ENCODE measurements at regions not wholly inside any gene's neighbourhood (a gene's known extent, or its start where the extent isn't known, plus 50 kb on each side); places are given as distances from the start of the nearest gene placed in this dataset.

GRCh38 chr1:83773059-83773458 is 225.9 kb downstream of the TTLL7 start:
- Histone ChIP-seq H3K4me3 (ENCODE audit: low read length) (no peak overlapping the region), H3K9me3 (ENCODE audit: control insufficient read depth, low read depth, low read length) (no peaks in the 10 kb centered on the region), H3K27me3 (ENCODE audit: control insufficient read depth, insufficient read depth, low read length) (no peaks in the 10 kb centered on the region), H3K36me3 (ENCODE audit: control insufficient read depth, insufficient read depth, low read length) (no peaks in the 10 kb centered on the region), H3K27ac (ENCODE audit: low read length) (no peak overlapping the region), H3K4me1 (ENCODE audit: control insufficient read depth, insufficient read depth, low read length) (no peaks in the 10 kb centered on the region)
- WGBS (ENCODE audit: insufficient coverage, low lambda C conversion rate): no CpG with 5 or more reads among the region's 4 CpGs
- DNase-seq: no peak

GRCh38 chr1:83770319-83770661 is 228.6 kb downstream of the TTLL7 start:
- no peak overlapping the region for H3K4me3 ChIP-seq (ENCODE audit: low read length)
- no peak for DNase-seq
- H3K36me3 ChIP-seq (ENCODE audit: control insufficient read depth, insufficient read depth, low read length): no peaks in the 10 kb centered on the region
- no peaks in the 10 kb centered on the region for H3K4me1 ChIP-seq (ENCODE audit: control insufficient read depth, insufficient read depth, low read length)
- H3K9me3 ChIP-seq (ENCODE audit: control insufficient read depth, low read depth, low read length): no peaks in the 10 kb centered on the region
- no peaks in the 10 kb centered on the region for H3K27me3 ChIP-seq (ENCODE audit: control insufficient read depth, insufficient read depth, low read length)
- H3K27ac ChIP-seq (ENCODE audit: low read length): no peak overlapping the region

GRCh38 chr1:83769594-83770318 is 229.2 kb downstream of the TTLL7 start:
- WGBS (ENCODE audit: insufficient coverage, low lambda C conversion rate): 47% methylated on average over 2 of the region's 3 CpGs
- H3K4me1 ChIP-seq (ENCODE audit: control insufficient read depth, insufficient read depth, low read length): no peaks in the 10 kb centered on the region

GRCh38 chr1:83769072-83769471 is 229.9 kb downstream of the TTLL7 start:
- H3K4me3 ChIP-seq (ENCODE audit: low read length): no peak overlapping the region
- 94% methylated on average over 2 of the region's 3 CpGs for WGBS (ENCODE audit: insufficient coverage, low lambda C conversion rate)
- no peaks in the 10 kb centered on the region for H3K9me3 ChIP-seq (ENCODE audit: control insufficient read depth, low read depth, low read length)
- H3K27me3 ChIP-seq (ENCODE audit: control insufficient read depth, insufficient read depth, low read length): peaks cover 2% of the 10 kb centered on the region
- no peaks in the 10 kb centered on the region for H3K4me1 ChIP-seq (ENCODE audit: control insufficient read depth, insufficient read depth, low read length)
- DNase-seq: no peak
- no peak overlapping the region for H3K27ac ChIP-seq (ENCODE audit: low read length)
- no peaks in the 10 kb centered on the region for H3K36me3 ChIP-seq (ENCODE audit: control insufficient read depth, insufficient read depth, low read length)

More at GRCh38 chr1:83769594-83770318, 229.2 kb downstream of the TTLL7 start:
- no peaks in the 10 kb centered on the region for H3K9me3 ChIP-seq (ENCODE audit: control insufficient read depth, low read depth, low read length)
- H3K36me3 ChIP-seq (ENCODE audit: control insufficient read depth, insufficient read depth, low read length): no peaks in the 10 kb centered on the region
- no peak overlapping the region for H3K27ac ChIP-seq (ENCODE audit: low read length)
- no peak overlapping the region for H3K4me3 ChIP-seq (ENCODE audit: low read length)
- DNase-seq: no peak
- H3K27me3 ChIP-seq (ENCODE audit: control insufficient read depth, insufficient read depth, low read length): no peaks in the 10 kb centered on the region

- H3K4me3 ChIP-seq (ENCODE audit: low read length): no peak overlapping the region
- DNase-seq: no peak
- no peak overlapping the region for H3K27ac ChIP-seq (ENCODE audit: low read length)
- H3K4me1 ChIP-seq (ENCODE audit: control insufficient read depth, insufficient read depth, low read length): no peaks in the 10 kb centered on the region
- WGBS (ENCODE audit: insufficient coverage, low lambda C conversion rate): 71% methylated on average over 1 of the region's 1 CpG
- H3K36me3 ChIP-seq (ENCODE audit: control insufficient read depth, insufficient read depth, low read length): no peaks in the 10 kb centered on the region
- no peaks in the 10 kb centered on the region for H3K9me3 ChIP-seq (ENCODE audit: control insufficient read depth, low read depth, low read length)
- H3K27me3 ChIP-seq (ENCODE audit: control insufficient read depth, insufficient read depth, low read length): peaks cover 5% of the 10 kb centered on the region
These were observed 232.7 kb downstream of the TTLL7 start for GRCh38 chr1:83766241-83766691.

- no peaks in the 10 kb centered on the region for H3K4me1 ChIP-seq (ENCODE audit: control insufficient read depth, insufficient read depth, low read length)
- no peaks in the 10 kb centered on the region for H3K9me3 ChIP-seq (ENCODE audit: control insufficient read depth, low read depth, low read length)
- H3K27ac ChIP-seq (ENCODE audit: low read length): no peak overlapping the region
- 42% methylated on average over 3 of the region's 3 CpGs for WGBS (ENCODE audit: insufficient coverage, low lambda C conversion rate)
- H3K27me3 ChIP-seq (ENCODE audit: control insufficient read depth, insufficient read depth, low read length): peaks cover 11% of the 10 kb centered on the region
- H3K4me3 ChIP-seq (ENCODE audit: low read length): no peak overlapping the region
- DNase-seq: no peak
- no peaks in the 10 kb centered on the region for H3K36me3 ChIP-seq (ENCODE audit: control insufficient read depth, insufficient read depth, low read length)
These were observed 233.8 kb downstream of the TTLL7 start for GRCh38 chr1:83765125-83765524.

- Histone ChIP-seq H3K27me3 (ENCODE audit: control insufficient read depth, insufficient read depth, low read length) (peaks cover 11% of the 10 kb centered on the region), H3K36me3 (ENCODE audit: control insufficient read depth, insufficient read depth, low read length) (no peaks in the 10 kb centered on the region), H3K4me1 (ENCODE audit: control insufficient read depth, insufficient read depth, low read length) (no peaks in the 10 kb centered on the region), H3K27ac (ENCODE audit: low read length) (no peak overlapping the region), H3K4me3 (ENCODE audit: low read length) (no peak overlapping the region), H3K9me3 (ENCODE audit: control insufficient read depth, low read depth, low read length) (no peaks in the 10 kb centered on the region)
- DNase-seq: no peak
- 43% methylated on average over 1 of the region's 2 CpGs for WGBS (ENCODE audit: insufficient coverage, low lambda C conversion rate)
These were observed 234.7 kb downstream of the TTLL7 start for GRCh38 chr1:83764209-83764608.

GRCh38 chr1:83763361-83764095 is 235.4 kb downstream of the TTLL7 start:
- Histone ChIP-seq H3K36me3 (ENCODE audit: control insufficient read depth, insufficient read depth, low read length) (no peaks in the 10 kb centered on the region), H3K27ac (ENCODE audit: low read length) (peak overlapping the region; percentile 33), H3K4me3 (ENCODE audit: low read length) (no peak overlapping the region), H3K9me3 (ENCODE audit: control insufficient read depth, low read depth, low read length) (no peaks in the 10 kb centered on the region), H3K27me3 (ENCODE audit: control insufficient read depth, insufficient read depth, low read length) (peaks cover 11% of the 10 kb centered on the region), H3K4me1 (ENCODE audit: control insufficient read depth, insufficient read depth, low read length) (no peaks in the 10 kb centered on the region)
- peak; percentile 13 to 71 for DNase-seq
- WGBS (ENCODE audit: insufficient coverage, low lambda C conversion rate): 7% methylated on average over 2 of the region's 6 CpGs

- 68% methylated on average over 3 of the region's 5 CpGs for WGBS (ENCODE audit: insufficient coverage, low lambda C conversion rate)
- Histone ChIP-seq H3K27me3 (ENCODE audit: control insufficient read depth, insufficient read depth, low read length) (peaks cover 11% of the 10 kb centered on the region), H3K36me3 (ENCODE audit: control insufficient read depth, insufficient read depth, low read length) (no peaks in the 10 kb centered on the region), H3K9me3 (ENCODE audit: control insufficient read depth, low read depth, low read length) (no peaks in the 10 kb centered on the region), H3K4me1 (ENCODE audit: control insufficient read depth, insufficient read depth, low read length) (no peaks in the 10 kb centered on the region), H3K27ac (ENCODE audit: low read length) (no peak overlapping the region), H3K4me3 (ENCODE audit: low read length) (no peak overlapping the region)
- no peak for DNase-seq
These were observed 236.5 kb downstream of the TTLL7 start for GRCh38 chr1:83762416-83762815.

GRCh38 chr1:83762039-83762365 is 236.9 kb downstream of the TTLL7 start:
- Histone ChIP-seq H3K27me3 (ENCODE audit: control insufficient read depth, insufficient read depth, low read length) (peaks cover 11% of the 10 kb centered on the region), H3K4me1 (ENCODE audit: control insufficient read depth, insufficient read depth, low read length) (no peaks in the 10 kb centered on the region), H3K36me3 (ENCODE audit: control insufficient read depth, insufficient read depth, low read length) (no peaks in the 10 kb centered on the region), H3K9me3 (ENCODE audit: control insufficient read depth, low read depth, low read length) (no peaks in the 10 kb centered on the region), H3K4me3 (ENCODE audit: low read length) (no peak overlapping the region), H3K27ac (ENCODE audit: low read length) (no peak overlapping the region)
- WGBS (ENCODE audit: insufficient coverage, low lambda C conversion rate): no CpG with 5 or more reads among the region's 3 CpGs
- no peak for DNase-seq
